Neural progenitor cell (in vitro differentiated cells): ENCODE measurements at regions not wholly inside any gene's neighbourhood (a gene's known extent, or its start where the extent isn't known, plus 50 kb on each side); places are given as distances from the start of the nearest gene placed in this dataset.

ENCODE experiments used
- EZH2 ChIP-seq: fragments of 200-600 bp; sonication (generic); IDR thresholded peaks from 2 replicates; pipeline ENCODE4 v1.6.1; 2017; ENCODE audit warnings: antibody characterized with exemption, mild to moderate bottlenecking, moderate library complexity
- TF ChIP-seq, protein P1 (sequence below): fragments of 200-600 bp; sonication (generic); IDR thresholded peaks from 2 replicates; pipeline ENCODE4 v1.5.1; 2017; ENCODE audit warnings: antibody characterized with exemption, mild to moderate bottlenecking

GRCh38 chr20:57934007-57934805 is 224.4 kb upstream of the PMEPA1 start:
- TF ChIP-seq, protein P1, sequence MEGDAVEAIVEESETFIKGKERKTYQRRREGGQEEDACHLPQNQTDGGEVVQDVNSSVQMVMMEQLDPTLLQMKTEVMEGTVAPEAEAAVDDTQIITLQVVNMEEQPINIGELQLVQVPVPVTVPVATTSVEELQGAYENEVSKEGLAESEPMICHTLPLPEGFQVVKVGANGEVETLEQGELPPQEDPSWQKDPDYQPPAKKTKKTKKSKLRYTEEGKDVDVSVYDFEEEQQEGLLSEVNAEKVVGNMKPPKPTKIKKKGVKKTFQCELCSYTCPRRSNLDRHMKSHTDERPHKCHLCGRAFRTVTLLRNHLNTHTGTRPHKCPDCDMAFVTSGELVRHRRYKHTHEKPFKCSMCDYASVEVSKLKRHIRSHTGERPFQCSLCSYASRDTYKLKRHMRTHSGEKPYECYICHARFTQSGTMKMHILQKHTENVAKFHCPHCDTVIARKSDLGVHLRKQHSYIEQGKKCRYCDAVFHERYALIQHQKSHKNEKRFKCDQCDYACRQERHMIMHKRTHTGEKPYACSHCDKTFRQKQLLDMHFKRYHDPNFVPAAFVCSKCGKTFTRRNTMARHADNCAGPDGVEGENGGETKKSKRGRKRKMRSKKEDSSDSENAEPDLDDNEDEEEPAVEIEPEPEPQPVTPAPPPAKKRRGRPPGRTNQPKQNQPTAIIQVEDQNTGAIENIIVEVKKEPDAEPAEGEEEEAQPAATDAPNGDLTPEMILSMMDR = no peak
- TF ChIP-seq EZH2 = no peak
